ENCODE measurements at regions not wholly inside any gene's neighbourhood (a gene's known extent, or its start where the extent isn't known, plus 50 kb on each side); places are given as distances from the start of the nearest gene placed in this dataset.
"Not testable (repeated sequence)": the region's sequence is repeated elsewhere in the genome, so short reads cannot be mapped to it uniquely, and the experiment has no call there.

DNA sequence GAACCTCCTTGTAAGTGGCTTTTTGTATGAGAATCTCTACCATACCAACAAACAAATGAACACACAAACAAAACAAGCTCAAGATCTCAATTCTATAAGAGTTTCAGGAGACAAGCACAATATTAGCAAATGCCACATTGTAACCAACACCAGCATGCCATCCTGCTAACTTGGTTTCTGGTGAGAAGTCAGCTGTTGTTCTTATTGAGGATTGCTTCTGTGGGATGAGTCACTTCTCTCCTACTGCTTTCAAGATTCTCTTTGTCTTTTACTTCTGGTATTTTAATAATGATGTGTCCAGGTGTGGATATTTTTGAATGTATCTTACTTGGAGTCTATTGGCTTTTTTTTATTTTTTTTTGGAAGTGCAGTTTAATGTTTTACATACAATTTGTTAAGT, 131.7 kb downstream of the BCL2L11 start:
- no peak for DNase-seq

DNA sequence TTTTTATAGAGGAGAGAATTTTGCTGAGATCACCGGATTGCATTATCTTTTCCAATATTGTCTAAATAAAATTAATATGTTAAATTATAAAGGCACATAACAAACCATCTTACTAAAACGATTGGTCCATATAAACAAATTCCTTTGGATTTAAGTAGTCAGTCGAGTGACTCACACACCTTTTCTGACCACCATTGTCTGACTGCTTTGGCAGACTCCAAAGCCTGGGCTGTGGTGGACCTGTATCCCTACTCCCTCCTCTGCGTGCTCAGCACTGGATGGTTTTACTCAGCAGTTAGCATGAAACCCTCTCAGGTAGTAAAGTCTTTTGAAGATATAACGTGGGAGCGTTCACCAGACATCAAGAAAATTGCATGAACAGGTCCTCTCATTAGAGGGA, 134.2 kb downstream of the BCL2L11 start:
- DNase-seq, result not testable (repeated sequence)

DNA sequence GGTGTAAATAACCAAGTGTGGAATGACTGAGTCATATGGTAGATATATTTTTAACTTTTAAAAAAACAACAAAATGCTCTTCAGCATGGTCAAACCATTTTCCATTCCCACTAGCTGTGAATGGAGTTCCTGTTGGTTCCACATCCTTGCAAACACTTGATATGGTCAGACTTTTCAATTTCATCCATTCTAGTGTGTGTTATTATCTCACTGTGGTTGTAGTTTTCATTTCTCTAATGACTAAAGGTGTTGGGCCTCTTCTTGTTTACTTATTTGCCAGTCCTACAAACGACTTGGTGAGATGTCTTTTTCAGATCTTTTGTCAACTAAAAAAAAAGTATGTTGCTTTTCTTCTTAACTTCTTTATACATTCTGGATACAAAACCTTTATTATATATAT, 135.9 kb downstream of the BCL2L11 start:
- not testable (repeated sequence) for DNase-seq

DNA sequence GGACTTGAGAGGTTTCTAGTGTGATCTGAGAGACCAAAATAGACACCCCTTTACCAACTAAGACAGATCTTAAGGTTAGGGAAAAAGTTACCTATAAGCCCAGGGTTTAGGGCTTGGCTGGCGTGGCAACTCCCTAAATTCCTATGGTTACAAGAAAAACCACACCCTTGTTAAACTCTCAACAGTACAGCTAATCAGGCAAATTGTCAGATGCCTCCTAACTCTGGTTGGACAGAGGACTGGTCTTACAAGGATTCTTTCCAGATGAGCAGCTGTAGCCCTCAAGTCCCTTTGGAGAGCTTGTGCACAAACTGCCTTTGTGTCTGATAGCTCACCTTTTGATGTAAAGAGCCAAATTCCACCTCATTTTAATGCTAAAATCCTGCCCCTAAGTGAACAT, 136.9 kb downstream of the BCL2L11 start:
- not testable (repeated sequence) for DNase-seq

DNA sequence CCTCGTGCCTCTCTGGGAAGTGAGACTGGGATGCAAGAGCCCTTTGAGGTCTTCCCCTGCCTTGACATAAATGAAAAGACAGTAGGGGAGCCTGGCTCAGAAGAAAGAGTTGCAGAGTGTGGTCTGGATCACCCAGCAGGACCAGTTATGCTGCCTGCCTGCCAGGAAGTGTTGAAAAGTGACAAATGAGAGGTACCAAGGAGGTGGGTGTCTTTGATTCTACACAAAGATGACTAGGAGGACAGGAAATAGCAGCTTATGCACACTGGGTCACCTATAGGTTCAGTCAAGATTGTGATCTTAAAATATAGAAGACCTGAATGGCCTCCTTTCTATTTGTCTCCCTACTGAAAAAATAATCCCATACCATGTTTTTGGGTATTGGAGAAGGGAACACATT, 137.6 kb downstream of the BCL2L11 start:
- DNase-seq, result not testable (repeated sequence)

DNA sequence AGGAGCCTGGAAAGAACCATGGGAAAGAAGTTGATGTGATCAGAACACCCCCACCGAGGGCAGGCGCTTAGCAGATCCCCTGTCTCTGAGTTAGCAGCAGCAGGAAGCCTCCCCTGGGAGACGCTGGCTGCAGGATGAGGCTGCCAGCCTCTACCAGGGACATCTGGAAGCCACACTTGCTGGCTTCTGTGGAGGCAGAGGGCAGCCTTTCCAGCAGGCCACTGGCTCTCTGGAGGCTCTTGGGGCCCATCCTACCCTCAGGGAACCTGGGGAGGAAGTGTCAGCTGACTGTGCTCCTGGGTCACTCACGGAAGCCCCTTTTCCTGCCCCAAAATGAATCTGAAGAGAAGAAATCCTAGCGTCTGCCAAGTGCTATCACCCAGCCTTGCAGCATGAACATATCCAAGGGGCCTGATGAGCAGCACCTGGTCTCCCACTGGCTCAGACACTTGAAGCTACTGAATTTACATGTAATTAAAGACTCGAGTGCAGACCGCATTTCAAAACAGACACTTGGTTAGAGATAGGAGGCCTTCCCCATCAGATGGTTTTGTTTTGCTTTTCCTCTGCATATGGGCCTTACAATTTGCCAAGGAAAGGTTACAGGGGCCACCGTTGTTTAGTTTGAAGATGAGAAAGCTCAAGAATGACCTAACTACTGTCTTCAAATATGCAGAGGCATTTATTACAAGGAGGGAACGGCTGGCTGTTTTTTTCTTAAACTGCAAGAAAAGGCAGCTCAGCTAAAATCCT, 142.1 kb downstream of the BCL2L11 start:
- DNase-seq, result not testable (repeated sequence)

DNA sequence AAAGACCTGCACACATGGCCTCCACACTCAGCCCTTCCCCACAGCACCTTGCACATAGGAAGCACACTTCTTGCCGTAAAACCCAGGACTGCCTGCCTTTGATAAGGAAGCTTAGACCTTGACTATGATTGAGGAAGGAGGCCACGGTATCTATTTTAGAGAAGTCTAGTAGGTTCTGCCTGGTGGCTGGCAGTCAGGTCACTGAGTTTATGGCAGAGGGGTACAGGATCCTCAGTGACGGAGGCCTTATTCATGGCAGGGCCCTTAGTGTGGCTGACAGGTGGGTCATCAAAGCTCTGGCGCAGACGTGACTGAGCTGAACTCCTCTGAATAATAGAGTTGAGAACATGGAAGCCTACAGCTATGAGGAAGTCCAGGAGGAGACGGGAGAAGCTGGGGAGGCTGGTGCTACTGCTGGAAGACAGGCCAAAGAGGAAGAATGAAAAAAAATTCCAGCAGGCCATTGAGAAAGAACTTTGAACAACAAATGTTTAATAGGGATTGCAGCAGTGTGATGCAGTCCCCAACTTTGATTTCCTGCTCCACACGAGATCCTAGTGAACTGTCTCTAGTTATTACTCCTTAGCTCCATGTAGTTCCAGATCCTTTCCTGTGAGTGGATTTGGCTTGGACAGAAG, 142.8 kb downstream of the BCL2L11 start:
- not testable (repeated sequence) for DNase-seq

DNA sequence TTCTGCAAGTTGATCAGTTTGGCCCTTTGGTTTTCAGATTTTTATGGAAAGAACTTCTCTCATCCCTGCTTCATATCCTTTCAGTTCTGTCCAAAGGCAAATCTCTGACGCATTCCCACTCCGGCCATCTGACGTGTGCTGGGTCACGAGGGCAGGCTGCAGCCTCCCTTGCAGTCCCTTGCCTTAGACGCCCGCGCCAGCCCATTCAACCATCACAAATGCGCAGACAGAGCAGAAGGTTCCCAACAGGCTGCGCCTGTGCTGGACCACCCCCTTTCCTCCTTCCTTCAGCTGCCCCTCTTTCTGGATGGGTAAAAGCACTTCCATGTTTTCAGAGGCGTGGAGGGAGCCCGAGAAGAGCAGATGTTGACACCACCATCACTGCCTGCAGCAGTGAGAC, 144.2 kb downstream of the BCL2L11 start:
- DNase-seq, result not testable (repeated sequence)

DNA sequence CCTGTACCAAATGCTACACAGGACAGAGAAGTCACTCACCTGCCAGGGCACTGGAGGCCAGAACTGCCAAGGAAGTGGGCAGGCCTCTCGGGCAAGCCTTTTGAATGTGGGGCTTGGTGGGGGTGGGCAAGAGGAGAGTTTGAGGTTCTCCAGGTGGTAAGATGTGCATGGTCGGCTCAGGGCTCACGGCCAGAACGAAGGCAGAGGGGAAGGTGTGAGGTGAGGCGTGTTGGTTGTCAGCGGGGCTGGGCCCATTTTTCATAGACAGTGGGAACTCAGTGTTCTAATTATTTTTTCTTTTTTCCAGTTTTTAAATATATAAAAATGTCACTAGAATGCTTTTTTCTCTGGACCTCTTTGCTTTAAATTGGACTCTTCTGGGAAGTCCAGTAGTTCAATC, 145.8 kb downstream of the BCL2L11 start:
- not testable (repeated sequence) for DNase-seq

DNA sequence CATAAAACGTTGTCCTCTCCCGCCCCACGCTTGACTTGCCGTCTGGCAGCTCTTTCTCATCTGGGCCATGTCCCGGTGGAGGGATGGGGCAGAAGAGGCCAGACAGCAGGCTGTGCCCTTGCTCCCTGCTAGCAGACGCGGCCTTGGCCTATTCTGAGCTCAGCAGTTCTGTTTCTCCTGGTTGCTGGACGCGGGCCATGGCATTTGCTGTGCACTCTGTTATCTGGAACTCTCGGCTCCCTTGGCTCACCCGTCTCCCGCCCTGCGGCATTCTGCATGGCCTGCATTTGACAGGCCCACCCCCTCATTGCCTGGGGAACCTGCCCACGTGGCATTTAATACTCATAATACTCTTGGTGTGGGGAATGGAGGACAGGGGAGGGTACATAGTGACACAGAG, 146.3 kb downstream of the BCL2L11 start:
- not testable (repeated sequence) for DNase-seq

DNA sequence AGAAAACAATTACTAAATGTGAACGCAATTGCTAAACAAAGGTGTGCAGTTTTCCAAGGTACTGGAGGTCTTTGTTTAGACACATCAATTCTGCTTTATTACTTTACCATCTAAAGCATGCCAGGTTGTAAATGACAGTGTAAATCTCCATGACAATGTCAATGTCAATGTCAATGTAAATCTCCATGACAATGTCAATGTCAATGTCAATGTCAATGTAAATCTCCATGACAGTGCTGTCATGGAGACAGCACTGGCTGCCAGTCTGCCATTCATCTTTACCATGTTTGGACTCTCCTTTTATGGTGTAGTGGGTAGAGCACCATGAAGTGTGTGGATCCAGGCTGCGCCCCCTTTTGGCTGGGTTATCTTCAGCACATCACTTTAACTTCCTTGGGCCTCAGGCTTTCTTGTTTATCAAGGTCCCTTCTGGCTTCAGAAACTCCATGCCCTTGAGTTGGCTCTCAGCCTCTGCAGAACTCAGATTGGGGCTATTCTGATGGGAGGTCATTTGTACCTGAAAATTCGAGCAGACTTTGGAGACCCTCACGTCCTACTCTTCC, 149.1 kb downstream of the BCL2L11 start:
- DNase-seq, result not testable (repeated sequence)

DNA sequence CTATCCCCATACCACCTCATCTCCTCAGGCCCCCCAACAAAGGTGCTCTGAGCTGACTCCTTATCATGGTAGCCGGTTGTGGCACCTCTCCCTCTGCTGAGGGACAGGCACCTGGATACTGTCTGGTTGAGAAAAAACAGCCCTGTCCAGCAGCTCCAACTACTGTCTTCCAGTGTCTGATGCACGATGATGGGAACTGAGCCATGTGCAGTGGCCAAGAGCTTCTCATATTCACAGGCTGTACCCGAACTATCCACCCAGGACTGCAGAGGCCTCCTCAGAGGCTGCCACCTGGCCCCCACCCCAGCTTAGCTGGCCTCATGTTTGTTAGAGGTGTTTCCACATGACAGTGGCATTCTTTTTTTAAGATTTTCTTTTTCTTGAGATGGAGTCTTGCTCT, 149.9 kb downstream of the BCL2L11 start:
- not testable (repeated sequence) for DNase-seq

DNA sequence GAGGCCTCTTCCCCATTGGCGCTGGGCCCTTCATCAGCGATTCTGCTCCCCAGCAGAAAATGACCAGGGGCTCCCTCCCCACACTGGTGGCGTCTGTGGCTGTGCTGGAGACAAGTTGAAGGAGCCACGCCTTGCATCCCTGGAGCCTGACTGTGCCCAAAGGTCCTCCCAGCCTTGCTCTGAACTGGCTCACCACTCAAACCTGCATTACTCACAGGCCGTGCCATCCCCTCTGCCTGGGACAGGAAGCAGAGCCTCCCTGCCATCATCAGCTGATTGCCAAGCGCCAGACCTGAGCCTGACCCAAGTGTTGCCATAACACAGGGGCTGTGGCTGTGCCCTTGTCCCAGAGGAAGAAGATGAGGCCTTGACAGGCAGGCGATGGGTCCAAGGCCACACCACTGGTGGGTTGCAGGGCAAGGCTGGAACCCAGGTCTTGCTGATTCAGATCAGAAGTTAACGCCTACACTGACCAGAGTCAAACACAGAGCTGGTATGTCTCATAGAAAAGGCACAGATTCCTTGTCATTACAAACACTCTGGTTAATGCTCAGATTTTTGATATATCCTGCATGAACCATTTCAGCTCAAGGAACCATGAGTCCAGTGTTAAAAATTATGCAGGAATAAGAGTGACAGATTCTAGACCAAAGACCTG, 151.1 kb downstream of the BCL2L11 start:
- DNase-seq, result not testable (repeated sequence)

DNA sequence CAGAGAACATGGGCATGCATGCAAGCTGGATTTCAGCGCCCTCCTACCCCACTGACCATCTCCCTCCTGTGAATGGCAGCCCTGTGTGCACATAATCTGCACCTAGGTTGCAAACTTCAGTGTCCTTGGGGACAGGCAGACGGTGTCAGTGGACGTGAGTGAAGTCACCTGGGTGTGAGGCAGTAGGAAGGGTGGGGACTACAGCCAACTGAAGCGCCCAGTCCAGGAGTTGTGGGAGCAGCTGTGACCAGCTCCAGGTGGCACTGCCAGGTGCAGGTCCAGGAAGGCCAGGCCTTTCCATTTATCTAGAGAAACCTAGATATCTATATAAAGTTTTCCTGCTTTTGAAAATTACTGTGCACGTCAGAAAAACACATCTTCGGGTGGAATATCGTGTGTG, 152.3 kb downstream of the BCL2L11 start:
- DNase-seq, result not testable (repeated sequence)

DNA sequence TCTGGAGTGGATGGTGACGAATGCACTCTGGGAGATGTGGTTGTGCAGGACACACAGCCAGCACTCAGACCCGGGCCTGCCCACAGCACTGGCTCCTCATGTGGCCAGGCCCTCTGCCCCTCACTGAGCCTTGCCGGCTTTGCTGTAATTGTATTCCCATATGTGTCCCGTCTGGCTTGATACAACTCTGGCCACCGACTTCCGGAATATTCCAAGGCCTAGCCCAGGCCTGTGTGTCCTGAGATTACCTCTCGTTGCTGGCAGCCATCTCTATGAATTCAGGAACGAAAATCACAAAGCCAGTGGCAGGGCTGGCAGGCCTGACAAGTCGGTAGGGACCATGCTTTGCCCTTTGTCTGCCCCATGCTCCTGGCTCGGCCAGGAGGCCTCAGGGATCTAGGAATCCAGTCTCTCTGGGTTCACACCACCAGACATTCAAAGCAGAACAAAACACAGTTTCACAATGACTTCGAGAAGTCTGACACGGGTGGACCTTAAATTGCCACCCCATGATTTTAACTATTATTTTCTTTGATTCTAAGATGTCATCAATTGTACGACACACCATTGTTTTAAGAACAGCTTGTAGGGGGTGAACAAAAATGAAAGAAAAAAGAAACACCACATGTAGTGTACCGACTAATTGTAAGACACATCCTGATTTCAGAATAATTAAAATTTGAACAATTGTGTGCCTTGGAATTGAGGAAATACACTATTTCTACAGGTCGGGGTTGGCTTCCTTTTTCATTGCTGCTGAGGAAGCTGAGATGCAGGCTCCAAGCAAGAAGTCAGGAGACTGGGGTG, 154.5 kb downstream of the BCL2L11 start:
- not testable (repeated sequence) for DNase-seq

DNA sequence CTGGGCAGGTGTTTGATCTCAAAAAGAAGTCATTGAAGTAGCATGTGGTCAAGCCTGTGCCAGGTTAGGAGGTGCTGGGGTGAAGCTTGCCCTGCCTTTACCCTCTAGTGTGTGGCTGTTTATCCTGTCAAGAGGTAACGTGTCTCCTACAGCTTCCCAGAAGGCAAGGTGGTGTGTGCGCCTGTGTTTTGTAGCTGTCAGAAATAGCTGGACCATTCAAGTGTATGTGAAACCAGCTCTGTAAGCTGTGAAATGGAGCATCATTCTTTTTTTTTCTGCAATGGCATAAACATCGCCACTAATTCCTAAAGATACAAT, 155.1 kb downstream of the BCL2L11 start:
- DNase-seq, result not testable (repeated sequence)

DNA sequence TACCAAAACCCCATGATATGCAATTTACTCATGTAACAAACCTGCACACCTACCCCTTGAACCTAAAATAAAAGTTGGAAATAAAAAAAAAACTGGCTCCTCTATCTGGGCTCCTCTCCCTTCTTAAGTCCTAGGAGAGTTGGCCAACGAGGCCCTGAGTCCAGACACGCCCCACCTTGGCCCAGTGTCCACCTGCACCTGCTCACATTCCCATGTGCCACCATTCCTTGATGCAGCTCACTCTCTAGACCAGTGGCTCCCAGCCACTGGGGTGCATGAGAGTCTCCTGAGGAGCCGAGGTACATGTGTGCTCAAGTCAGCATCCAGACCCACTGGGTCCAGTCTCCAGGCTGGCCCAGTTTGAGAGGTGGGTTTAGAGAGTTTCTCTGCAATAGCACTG, 157.4 kb downstream of the BCL2L11 start:
- DNase-seq, result not testable (repeated sequence)

DNA sequence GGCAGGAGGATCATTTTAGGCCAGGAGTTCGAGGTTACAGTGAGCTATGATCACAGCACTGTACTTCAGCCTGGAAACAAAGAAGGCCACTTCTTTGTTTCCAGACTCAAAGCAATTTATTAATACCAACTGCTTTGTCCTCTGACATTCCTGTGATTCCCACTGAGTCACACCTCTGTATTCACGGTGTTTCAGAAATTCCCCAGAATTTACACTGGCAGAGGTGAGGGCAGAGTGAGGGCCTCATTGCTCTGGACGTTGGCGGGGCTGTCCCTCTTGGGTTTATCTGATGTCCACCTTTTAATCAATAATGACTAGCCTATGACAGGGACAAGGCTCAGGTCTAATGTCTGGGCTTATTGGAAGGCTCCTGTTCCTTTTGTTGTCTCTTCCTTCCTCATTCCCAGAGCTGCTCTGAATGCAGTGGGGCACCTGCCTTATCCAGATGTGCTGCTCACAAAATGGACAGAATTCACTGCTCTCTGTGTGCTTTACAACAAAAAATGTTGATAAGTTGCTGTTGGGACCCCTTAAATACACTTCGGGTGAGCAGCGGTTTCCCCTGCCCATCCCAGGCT, 160.1 kb downstream of the BCL2L11 start:
- DNase-seq, result not testable (repeated sequence)

DNA sequence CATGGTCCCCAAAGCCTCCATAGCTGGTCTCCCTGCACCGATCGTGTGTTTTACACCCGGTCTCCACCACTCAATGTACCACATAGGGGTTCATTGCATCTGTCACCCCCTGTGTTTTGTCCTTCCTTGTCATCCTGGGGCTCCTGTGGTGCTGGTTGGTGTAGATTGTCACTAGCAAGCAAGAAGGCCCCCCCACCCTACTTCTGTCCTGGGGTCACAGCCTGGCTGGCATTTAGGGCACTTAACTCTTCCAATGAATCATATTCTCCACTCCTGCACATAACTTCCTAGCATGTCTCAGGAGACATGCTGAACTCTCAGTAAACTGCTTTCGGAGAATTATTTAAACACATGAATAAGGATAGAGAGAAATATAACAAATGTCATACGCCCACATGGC, 161.4 kb downstream of the BCL2L11 start:
- DNase-seq, result not testable (repeated sequence)

DNA sequence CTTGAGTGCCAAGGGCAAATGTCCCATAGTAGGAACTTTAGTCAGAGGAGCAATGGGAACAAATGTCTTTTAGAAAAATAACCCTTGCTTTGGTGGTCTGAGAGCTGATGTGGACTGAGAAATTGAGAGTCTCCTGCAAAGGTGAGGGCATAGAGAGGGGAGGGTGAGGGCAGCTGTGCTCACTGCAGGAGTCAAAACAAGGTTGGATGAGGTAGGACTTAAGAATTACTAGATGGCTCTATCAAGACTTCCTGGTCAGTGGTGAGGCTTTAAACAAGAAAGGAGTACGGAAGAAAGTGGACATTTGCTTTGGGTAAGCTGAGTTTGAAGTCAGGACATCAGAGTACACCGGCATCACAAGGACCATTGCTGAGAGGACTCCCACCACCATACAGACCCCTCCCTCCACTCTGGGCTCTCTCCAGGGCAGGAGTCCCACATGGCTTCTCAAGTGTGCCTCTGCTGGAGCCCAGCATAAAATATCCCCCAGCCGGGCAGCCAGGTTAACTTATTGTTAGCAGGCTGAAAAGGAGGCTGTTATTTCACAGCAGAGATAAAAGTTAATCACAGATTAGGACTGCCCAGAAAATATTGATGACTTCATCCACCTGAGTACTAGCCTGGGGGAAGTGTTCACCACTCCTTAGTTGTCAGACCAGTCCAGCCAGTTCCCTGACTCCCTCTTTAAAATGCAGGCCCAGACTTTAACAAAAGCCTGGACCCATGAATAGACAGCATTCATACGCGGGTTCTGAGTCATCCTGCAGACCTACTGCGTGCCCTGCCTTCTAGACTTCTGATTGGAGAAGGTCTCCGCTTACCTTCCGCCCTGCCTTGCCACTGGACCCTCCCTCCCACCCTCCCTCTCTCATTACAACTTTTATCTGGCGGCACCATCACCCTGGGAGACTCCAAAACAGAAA, 167.2 kb downstream of the BCL2L11 start:
- not testable (repeated sequence) for DNase-seq

DNA sequence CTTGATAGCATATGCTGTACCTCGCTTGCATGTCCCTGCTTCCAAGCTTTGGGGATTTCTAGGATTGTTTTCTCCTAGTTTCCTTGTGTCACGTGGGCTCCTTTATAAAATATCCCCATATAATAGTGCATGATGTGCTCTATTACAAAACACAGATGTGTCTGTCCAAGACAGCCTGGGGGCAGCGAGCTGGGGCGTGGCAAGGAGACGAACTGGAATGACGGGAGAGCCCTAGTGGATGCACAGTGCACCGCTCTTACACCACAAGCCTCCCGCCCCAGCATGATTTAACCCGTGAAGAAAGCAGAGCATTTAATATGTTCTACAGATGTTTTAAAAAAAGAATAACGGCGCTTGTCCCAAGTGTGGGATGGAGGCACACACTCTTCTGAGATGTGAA, 169.7 kb downstream of the BCL2L11 start:
- DNase-seq, result not testable (repeated sequence)

Measured in NCI-H748 treated with DMSO at 0.1 percent for 48 hours (cell line).